HG02981 (cell line): ENCODE measurements at regions not wholly inside any gene's neighbourhood (a gene's known extent, or its start where the extent isn't known, plus 50 kb on each side); places are given as distances from the start of the nearest gene placed in this dataset.

Experiments used
- ATAC-seq: cut with Tn5 transposase; IDR thresholded peaks from one replicate; pipeline ENCODE4 v1.9.1; 2021; ENCODE audit warnings: mild to moderate bottlenecking, moderate library complexity; ENCODE audit not compliant: unreplicated experiment

DNA sequence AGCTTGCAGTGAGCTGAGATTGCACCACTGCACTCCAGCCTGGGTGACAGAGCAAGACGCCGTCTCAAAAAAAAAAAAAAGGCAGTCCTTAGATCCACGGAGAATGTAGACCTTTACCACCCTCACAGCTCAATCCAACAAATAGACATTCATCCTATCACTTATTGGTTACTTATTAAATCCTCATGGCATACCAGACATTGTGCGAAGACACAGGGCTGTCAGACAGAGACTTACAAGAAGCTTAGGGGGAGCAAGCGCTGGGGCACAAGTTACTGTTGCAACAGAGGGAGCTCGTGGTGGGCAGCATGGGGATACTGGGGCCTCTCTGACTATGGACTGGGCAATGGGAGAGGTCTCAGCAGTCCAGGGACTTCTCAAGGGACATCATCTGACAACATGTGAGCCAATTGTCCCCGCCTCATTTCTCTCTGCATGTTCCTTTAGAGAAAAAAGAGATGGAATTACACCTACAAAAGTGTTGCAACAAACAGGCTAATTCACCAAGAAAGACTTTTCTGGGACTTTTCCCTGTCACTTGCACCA is 82.8 kb upstream of the TNS3 start:
- no peak for ATAC-seq

DNA sequence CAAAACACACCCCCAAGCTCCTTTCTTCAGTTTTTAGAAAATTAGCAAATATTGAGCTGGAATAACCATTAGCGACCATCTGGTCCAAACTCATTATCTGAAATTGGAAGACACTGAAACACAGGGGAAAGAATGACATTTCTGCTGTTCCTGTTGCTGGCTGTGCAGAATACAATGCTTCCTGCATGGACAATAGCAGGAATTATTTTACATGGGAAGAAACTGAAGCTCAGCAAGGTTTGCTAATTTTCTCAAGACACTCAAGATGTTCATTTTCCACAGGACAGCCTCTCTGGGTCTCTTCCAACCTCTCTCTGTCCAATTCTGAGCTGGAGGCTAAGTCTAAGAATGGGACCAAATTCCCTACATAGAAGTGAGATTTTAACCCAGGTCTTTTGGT is 81.9 kb upstream of the TNS3 start:
- no peak for ATAC-seq

DNA sequence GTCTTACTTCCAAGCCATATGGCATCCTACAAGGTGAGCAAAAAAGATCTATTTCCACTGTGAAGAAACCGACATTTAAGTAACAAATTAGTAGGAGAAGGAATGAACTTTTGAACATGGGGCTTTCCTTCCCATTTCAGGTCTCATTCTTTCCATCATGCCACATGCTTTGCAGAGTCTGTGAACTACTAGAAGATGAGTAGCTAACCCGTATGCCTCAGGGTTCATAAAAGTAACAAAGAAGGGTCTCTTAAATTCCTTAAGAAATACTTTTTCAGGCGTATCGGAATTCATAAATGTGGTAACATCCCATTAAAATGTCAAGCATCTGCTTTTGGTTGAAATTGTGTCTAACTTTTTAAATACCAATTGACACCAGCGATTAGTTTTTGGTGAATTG is 81.3 kb upstream of the TNS3 start:
- no peak for ATAC-seq

DNA sequence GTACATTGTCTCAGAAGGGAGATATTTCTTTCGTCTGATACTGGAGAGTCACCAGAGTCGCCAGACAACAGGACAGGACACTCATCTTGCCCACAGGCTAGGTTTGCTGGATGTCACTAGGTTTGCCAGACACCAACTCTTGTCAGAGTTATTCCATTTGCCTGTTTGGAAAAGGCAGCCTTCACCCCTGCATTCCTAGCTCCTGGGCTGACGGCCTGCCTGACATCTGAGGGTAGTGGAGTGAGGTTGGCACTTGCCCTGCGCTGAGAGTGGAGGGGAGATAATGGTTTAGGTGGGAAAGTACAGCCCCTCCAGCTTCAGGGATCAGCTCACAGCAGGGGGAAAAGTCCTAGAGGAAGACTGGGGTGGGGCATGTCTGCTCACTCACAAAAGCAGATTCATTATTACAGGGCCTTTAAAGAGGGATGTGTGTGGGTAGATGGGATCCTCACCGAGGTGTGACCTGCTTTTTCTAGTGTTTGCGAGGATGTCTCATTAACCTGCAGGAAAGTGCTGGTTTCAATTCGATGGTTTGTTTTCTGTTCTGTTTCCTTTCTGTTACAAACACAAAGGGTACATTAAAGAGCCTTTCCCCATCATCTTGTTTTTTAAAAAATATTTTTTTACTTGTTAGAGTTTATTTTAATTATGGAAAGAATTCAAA is 79.3 kb upstream of the TNS3 start:
- no peak for ATAC-seq

DNA sequence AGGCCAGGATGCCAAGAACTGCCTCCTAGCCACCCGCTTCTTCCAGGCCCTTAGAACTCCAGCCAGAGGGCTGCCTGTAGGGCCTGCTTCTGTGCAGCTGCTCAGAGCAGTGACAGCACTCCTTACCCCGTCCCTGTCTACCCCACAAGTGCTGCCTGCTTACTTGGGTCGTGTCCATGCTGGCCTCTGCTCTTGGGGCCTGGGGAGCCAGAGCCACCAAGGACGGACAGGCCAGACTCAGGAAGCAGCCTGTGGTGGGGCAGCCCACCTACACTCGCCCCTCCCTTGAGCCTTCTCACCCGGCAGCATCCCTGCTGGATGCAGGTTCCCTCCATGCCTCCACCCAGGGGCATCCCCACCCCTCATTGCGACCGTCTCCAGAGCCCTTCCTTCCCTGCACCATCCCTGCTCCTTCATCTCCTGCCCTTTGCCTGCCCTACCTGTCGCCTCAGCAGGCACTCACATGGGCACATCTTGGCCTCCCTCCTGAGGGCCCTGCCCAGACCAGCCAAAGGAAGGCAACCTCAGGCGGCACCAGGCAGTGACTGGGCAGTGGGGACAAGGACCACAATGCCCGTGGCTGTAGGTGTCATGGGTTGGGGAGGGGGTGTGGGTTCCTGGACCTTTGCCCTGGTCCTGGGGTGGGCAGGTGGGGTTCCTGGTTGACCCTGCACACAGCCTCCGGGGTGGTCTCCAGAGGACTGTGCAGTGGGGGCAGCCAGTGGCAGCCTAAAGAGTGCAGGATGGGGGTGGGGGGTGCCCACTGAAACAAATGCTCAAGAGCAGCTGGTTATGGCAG is 78.0 kb upstream of the TNS3 start:
- no peak for ATAC-seq

DNA sequence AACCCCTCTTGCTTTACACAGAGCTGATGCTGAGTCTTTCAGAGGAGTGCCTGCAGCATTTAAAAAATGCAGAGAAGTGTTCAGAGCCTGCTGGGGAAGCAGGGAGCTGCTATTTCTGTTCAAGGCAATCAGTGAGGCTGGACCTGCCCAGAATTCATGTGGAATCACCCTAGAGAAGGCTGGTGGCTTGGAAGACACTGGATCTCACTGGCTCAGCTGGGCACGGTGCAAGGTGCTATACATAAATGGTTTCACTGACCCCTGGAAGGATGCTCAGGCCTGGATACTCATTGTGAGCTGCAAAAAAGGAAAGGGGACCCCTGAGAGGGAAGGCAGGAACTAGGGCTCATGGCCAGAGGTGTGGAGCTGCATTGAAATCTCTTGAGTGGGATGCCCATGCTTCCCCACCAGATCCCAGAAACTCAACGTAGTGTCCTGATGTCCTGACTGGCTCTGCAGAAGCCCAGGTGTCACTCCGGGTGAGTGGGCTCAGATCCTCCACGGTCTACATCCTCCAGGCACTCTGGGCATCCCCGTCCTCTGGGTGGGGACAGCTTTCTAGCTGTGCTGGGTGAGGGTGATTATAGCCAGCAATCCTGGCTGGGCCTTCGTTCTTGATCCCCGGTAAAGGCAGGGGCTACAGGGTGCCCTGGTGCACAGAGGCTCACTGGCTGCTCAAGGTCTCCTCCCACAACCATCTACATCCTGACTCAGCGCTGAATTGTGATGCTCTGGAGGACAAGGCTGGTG is 77.2 kb upstream of the TNS3 start:
- ATAC-seq, result no peak

DNA sequence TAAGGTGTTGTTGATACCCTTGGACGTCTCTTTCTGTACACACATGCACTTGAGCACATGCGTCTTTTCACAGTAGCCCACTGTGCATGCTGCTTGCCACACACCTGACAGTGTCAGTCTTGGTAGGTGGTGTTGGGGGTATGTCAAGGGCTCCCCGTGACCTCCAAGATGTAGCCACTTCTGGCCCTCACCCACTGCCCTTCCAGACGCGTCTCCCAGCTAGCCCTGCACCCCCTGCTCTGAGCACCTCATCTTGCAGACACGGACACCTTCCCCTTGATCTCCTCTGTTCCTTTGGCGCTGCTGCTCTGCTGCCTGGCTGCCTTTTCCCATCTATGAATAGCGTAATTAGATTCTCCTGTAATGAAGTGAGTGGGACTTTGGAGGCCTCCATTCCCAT is 75.2 kb upstream of the TNS3 start:
- no peak for ATAC-seq

DNA sequence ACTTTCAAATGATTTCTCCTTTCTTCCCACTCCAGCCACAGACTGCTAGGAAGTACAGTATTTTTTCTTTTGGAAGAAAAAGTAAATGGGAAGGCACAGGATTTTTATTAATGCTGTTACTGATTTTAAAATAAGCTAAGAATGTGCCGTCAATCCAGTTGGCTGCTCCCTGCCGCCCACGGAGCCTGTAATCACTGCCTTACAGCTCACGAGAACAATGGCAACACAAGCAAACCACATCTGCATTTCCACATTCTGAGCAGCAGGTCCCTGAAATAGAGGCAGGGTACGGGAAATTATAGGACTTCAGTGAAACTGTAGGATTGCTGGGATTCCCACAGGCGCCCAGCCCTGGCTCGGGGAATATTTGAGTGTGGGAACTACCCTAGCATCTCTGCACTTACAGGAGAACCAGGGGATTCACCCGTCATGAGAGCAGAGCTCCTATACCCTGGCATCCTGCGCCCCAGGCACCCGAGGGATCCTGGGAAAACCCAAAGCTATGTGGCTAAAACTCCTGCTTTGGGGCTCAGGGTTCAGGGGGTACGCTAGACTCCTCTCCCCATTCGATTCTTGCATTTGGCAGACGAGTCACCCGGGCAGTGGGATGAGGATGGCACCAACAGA is 72.9 kb upstream of the TNS3 start:
- no peak for ATAC-seq

DNA sequence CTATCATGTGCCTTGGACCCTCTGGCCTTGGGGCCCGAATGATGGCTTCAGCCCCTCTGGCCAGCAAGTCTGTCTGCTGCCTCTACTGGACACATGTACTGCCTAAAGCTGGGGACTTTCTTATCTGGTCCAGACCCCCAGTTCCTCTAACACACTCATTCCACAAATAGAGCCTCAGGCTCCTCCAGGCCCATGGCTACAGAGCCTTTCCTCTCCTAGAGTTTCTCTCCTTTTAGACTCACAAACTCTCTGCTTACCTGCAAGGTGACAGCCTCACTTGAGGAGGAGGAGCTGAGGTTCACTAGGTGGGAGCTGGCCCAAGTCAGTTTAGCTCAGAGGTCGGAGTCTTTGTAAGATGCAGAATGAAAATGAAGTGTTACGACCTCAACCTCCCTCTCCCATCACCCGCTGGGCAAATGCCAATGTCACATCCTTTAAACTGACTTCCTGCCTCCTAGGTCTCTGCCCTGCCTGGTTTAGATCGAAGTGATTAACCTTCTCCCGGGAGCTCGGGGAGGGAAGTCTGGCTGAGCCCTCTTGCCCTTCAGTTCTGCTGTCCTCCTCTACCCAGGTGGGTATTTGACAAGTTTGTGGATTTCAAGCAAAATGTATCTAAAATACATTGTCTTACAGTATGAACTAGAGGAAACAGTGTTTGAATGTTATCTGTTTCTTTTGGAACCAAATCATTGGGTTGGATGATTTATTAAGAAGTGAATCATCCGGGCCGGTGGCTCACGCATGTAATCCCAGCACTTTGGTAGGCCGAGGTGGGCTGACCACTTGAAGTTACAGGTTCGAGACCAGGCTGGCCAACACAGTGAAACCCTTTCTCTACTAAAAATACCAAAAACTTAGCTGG is 71.9 kb upstream of the TNS3 start:
- no peak for ATAC-seq

DNA sequence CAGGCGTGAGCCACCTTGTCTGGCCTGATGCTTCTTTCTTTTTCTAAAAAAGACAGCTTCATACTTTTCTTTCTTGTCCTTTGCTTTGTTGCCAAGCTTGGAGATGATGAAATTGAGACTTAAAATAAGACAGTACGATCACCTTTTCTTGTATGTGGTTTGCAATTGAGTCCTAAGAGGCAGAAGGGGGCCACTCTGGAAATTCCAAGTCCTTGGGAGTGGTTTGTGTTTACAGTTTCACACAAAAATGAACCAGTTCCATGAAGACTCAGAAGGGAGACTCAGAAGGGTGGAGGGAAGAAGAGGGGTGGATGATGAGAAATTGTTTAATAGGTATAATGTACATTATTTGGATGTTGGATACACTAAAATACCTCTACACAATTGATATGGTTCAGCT is 70.7 kb upstream of the TNS3 start:
- no peak for ATAC-seq

DNA sequence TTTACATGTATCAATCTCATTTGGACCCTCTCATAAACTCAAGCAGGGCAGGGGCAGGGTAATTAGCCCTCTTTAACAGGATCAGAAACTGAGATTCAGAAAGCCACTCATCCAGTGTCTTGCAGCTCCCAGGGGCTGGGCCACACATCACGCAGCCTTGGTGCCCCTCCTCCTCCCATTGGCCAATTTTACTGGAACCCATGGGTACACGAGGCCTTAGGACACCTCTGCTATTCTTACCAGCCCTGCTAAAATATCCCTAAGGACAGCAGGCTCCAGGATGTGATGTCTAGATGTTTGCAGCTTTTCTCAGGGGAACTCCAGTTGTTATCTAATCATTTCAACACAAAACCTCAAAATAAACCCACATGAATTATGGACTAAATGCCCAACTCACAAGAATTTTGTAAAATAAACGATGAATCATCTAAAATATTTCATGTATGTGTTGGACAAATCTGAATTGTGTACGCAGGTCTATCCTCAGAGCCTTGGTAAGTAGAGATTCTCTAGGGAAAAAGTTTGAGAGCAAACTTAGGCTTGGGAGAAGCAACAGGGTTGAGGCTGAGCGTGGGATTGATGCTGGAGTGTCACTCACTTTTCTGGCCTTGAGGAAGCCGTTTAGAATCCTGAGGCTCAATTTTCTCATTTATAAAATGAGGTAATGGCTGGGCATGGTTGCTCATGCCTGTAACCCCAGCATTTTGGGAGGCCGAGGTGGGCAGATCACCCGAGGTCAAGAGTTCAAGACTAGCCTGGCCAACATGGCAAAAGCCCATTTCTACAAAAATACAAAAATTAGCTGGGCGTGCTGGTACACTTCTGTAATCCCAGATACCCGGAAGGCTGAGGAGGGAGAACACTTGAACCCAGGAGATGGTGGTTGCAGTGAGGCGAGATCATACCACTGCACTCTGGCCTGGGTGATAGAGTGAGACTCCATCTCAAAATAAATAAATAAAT is 69.7 kb upstream of the TNS3 start:
- ATAC-seq, result no peak

DNA sequence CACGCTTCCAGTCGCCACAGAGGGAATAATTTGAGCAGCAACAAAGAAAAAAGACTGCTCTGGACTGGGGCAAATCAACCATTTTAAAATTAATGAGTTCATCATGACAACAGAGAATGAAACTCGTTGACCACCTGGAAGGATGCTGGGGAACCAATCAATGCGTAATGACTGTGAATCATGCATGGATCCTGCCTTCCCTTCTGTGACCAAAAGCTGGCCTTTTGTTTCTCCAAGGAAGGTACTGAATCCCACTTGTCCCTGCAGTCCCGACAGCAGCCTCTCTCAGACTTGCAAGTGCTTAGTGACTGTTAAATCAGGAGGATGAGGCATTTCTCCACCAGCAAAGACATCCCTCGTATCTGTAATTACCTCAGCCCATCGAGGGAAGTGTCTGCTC is 68.0 kb upstream of the TNS3 start:
- ATAC-seq, result no peak

DNA sequence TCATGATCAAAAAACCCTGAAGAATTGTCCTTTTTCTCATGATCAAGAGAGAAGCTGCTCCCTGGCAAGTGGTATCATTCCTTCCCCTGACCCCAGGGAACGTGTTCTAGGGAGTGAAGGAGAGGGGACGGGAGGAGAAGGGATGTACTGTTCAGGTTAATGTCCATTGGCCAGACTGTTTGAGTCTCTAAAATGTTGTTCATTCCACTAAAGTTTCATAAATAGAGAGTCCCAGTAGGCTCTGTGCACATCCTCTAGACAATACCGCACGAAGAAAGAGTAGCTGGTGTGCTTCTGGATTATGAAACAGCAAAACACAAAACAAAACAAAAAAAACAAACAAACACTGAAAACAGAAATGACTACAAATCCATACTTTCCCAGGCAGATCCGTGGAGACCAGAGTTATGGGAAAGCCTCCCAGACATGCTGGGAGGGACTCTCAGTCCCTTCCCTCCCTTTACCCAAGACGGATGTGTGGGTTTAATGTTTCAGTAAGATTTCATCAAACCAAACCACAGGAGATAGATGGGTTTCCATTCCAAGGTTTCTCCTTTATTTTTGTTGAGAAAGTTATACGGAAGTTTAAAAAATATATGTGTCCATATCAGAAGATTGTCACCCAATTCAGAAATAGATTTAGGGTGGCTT is 66.5 kb upstream of the TNS3 start:
- no peak for ATAC-seq

DNA sequence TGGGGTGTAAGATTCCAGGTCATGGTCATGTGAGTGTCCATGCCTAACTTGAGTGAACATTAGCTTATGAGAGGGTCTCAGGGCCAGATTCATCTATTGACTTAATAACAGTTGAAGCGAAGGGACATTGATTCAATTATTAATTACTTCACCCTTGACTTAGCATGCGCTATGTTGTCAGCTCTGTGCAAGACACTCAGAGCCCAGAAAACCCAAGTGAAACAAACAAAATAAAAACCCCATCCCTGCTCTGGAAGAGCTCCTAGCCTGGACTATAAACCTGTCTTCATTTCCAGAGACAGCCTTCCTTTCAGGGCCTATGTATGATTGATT is 66.0 kb upstream of the TNS3 start:
- ATAC-seq, result no peak

DNA sequence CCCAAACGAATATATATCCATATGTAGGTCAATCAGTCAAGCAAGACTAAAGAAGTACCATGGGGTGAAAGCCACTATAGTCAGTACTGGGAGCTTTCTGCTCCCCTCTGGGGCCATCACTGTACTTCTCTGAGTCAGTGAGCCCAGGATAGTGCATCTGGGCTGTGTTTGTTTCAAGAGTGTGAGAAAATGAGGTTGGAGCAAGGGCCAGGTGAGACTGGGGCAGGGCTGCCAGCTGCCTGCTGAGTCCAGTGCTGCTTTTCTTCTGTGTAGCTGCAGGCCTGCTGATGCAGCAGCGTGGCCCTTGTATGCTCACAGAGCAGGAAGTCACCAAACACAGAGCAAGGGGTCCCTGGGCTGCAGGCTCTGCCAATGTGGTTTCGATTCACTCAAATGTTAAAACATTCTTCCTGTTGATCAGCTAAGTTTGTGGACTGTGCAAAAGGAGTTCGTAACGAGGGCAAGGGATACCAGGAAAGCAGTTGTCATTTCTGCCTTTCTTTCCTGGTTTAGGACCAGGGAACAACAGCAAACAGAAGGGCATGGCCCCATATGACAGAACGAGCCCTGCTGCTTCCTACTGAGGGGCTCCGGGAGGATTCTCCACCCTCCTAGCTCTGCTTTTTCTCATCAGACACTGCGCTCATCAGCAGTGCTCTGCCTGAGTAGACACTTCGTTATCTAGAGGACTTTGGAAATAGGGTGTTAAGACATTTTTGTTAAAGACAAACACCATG is 65.4 kb upstream of the TNS3 start:
- no peak for ATAC-seq

DNA sequence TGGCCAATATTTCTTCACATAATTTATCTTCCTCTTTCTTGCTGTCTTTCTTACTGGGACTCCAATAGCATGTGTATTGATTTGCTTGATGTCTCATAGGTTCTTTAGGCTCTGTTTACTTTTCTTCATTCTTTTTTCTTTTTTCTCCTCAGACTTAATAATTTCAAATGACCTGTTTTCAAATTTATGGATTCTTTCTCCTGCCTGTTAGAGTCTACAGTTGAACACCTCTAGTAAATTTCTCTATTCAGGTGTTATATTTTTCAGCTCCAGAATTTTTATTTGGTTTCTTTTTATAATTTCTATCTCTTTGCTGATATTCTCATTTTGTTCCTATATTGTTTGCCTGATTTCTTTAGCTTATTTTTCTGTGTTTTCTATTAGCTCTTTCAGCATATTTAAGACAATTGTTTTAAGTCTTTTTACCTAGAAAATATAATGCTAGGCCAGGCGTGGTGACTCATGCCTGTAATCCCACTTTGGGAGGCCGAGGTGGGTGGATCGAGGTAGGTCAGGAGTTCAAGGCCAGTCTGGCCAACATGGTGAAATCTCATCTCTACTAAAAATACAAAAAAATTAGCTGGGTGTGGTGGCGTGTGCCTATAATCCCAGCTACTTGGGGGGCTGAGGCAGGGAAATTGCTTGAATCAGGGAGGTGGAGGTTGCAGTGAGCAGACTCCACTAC is 61.9 kb upstream of the TNS3 start:
- no peak for ATAC-seq

DNA sequence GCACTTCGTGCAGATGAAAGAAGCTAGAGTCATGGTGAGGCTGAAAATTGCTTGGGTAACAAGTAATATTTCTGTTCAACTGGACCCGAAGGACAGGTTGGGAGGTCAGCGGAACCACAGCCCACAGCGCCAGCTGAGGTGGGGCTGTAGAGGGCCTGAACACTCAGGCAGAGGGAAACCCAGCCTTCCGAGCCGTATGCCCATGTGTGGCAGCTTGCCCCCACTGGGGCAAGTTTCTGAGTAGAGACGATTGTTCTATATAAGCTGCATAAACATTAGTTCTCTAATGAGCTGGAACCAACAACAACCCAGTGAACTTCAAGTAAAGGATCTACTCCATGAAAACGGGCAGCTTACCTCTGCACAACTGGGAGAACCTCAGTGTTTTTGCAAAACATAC is 58.4 kb upstream of the TNS3 start:
- no peak for ATAC-seq
